ENCODE measurements at regions not wholly inside any gene's neighbourhood (a gene's known extent, or its start where the extent isn't known, plus 50 kb on each side); places are given as distances from the start of the nearest gene placed in this dataset.

- TF ChIP-seq CTCF (IDR thresholded peaks at IDR 0.05): no peak
Measured at GRCh38 chr7:46660402-46660980, 739.4 kb upstream of the IGFBP3 start.

- no peak for TF ChIP-seq CTCF (IDR thresholded peaks at IDR 0.05)
Measured at GRCh38 chr7:46658281-46658680, 737.2 kb upstream of the IGFBP3 start.

DNA sequence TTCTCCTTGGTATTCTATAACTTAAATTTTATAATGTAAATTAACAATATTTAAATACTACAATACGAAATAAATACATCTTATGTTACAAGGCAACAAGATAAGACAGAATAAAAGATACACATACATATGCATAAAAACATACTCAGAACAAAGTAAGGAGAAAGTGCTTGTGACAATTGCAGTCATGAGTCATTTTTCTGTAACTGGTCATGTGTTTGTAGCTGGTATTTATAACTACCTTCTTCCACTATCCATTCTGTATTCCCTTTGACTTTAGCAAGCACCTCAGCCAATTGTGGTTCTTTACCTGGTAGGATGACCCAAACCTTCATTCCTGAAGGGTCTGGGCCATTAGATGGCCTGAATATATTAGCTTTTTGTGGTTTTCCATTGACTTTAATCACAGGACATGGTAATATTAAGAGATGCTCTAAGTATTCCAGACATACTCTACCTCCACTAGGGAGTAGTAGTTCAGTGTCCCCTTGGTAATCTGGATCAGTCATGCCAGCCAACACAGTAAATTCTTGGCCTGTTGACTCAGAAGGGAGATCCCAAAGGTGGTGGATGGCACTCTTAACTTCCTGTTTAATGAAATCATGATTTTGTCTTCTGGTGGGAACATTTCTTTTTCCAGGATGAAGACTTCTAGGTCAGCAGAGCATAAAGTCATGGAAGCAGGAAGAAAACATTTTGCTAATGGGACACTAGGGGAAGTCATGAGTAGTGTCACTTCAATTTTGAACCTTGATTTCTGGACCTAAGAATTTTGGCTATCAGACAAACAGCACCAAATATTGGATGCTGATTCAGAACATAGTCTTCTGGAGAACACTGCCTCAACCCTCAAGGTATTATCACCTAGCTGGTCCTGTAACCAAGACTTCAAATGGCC is 733.7 kb upstream of the IGFBP3 start:
- TF ChIP-seq CTCF (IDR thresholded peaks at IDR 0.05): no peak

GRCh38 chr7:46653848-46654247 is 732.8 kb upstream of the IGFBP3 start:
- no peak for TF ChIP-seq CTCF (IDR thresholded peaks at IDR 0.05)

DNA sequence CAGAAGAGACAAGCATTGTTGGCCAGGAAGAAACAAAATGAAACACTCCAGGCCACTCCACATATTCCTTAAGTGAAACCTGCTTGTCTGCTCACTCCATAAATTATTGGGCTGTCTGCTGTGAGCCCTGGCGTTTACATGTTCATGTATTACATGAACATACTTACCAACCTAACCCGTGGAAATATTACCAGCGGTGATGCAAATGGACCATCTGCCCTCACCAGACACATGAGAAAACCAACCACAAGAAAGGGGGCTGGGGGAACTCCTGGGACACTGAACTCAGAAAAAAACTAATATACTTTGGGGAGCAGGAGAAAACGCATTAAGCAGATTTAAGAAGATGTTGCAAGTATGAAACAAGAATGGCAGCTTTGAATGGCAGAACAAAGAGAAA is 731.2 kb upstream of the IGFBP3 start:
- no peak for TF ChIP-seq CTCF (IDR thresholded peaks at IDR 0.05)

GRCh38 chr7:46651561-46652088 is 730.6 kb upstream of the IGFBP3 start:
- no peak for TF ChIP-seq CTCF (IDR thresholded peaks at IDR 0.05)

GRCh38 chr7:46651070-46651469 is 730.0 kb upstream of the IGFBP3 start:
- no peak for TF ChIP-seq CTCF (IDR thresholded peaks at IDR 0.05)

Measured in LNCAP (cell line).